Brain microvascular endothelial cell (primary cell): ENCODE measurements at regions not wholly inside any gene's neighbourhood (a gene's known extent, or its start where the extent isn't known, plus 50 kb on each side); places are given as distances from the start of the nearest gene placed in this dataset.

Experiments
- DNase-seq: peaks from one replicate; pipeline ENCODE4 v3.0.0-alpha.2; 2020
- H3K27ac ChIP-seq: fragments of 250-450 bp; sonication (Bioruptor Pico); 2 replicates; pipeline ENCODE4 v1.5.1; 2020; ENCODE audit warnings: mild to moderate bottlenecking, moderate library complexity
- H3K27me3 ChIP-seq: fragments of 250-450 bp; sonication (Bioruptor Pico); replicated peaks from 2 replicates; pipeline ENCODE4 v1.5.1; 2020; ENCODE audit warnings: mild to moderate bottlenecking
- H3K36me3 ChIP-seq: fragments of 250-450 bp; sonication (Bioruptor Pico); replicated peaks from 2 replicates; pipeline ENCODE4 v1.5.1; 2020; ENCODE audit warnings: mild to moderate bottlenecking
- H3K4me3 ChIP-seq: 2 replicates; pipeline ENCODE4 v1.5.1; 2011; ENCODE audit warnings: low read depth, mild to moderate bottlenecking, control low read depth, low read length, moderate library complexity
- in situ Hi-C: cut with HindIII; loops from 2 replicates; pipeline ENCODE4 v1.10.0; 2017; ENCODE audit warnings: low sequenced_read_pairs, low pct_ligation_motif_present
- TF ChIP-seq, protein P1 (sequence below): IDR thresholded peaks from 2 replicates; pipeline ENCODE4 v1.5.1; 2011; ENCODE audit warnings: low read depth, mild to moderate bottlenecking, moderate library complexity, low read length, control low read depth, inconsistent platforms; ENCODE audit errors: missing control alignments

DNA sequence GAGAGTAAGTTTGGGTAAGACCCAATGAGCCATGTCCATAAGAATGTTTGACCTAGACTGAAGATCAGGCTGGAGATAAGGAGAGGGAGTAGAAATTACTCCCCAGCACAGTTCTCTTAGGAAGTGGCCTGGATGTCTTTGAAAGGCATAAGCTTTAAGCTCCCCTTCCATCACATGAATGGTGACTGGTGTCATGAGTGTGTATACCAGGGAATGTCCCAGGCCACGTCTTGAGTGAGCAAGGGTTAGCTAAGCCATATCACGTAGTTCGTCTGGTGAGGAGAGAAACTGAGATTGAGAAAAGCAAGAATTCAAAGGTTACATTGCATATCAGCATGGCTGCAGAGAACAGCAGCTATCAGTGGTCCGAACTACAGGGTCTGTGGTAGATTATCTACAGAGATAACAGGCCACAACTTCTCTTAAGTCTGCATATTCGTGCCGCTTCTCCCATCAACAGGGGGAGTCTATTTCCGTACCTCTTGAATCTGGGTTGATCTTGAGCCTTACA, 60.1 kb upstream of the BMP2 start:
- H3K27ac ChIP-seq = peak overlapping the region; percentile 49

DNA sequence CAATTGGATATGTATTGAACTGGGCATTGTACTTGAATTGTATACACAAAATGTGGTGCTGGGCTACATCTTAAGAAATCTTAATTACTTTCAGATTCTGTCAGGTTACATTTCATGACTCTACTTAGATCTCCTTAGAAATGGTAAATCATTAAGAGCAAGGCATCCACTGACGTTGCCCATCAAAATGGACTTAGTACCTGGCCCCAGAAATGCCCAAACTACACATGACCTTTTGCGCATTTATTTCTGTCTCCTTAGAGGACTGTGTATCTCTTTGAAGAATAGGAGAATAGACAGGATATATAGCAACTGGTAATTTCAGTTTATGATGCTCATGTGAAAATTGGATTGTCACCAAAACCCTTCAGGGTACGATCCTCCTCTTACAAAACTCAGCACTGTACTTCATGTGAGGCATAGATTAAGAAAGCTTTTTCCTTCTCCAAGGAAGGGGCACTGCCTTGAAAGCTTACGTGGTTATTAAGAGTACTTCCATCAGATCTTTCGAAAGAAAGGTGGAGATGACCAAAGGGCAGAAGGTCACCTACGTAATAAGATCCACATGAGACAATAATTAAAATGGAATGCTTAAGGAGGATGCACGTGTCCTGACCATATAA, 61.4 kb upstream of the BMP2 start:
- DNase-seq = no peak
- Histone ChIP-seq H3K36me3 (no peaks in the 10 kb centered on the region), H3K27ac (no peak overlapping the region), H3K27me3 (no peaks in the 10 kb centered on the region), H3K4me3 (no peak overlapping the region)
- TF ChIP-seq, protein P1, sequence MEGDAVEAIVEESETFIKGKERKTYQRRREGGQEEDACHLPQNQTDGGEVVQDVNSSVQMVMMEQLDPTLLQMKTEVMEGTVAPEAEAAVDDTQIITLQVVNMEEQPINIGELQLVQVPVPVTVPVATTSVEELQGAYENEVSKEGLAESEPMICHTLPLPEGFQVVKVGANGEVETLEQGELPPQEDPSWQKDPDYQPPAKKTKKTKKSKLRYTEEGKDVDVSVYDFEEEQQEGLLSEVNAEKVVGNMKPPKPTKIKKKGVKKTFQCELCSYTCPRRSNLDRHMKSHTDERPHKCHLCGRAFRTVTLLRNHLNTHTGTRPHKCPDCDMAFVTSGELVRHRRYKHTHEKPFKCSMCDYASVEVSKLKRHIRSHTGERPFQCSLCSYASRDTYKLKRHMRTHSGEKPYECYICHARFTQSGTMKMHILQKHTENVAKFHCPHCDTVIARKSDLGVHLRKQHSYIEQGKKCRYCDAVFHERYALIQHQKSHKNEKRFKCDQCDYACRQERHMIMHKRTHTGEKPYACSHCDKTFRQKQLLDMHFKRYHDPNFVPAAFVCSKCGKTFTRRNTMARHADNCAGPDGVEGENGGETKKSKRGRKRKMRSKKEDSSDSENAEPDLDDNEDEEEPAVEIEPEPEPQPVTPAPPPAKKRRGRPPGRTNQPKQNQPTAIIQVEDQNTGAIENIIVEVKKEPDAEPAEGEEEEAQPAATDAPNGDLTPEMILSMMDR = no peak
- in situ Hi-C loops = no loop called here

More for the DNA sequence above, 60.1 kb upstream of the BMP2 start:
- in situ Hi-C loops = no loop called here
- H3K27me3 ChIP-seq = no peaks in the 10 kb centered on the region
- H3K36me3 ChIP-seq = no peaks in the 10 kb centered on the region
- TF ChIP-seq, protein P1 = no peak
- DNase-seq = peak; percentile 47
- H3K4me3 ChIP-seq = no peak overlapping the region

DNA sequence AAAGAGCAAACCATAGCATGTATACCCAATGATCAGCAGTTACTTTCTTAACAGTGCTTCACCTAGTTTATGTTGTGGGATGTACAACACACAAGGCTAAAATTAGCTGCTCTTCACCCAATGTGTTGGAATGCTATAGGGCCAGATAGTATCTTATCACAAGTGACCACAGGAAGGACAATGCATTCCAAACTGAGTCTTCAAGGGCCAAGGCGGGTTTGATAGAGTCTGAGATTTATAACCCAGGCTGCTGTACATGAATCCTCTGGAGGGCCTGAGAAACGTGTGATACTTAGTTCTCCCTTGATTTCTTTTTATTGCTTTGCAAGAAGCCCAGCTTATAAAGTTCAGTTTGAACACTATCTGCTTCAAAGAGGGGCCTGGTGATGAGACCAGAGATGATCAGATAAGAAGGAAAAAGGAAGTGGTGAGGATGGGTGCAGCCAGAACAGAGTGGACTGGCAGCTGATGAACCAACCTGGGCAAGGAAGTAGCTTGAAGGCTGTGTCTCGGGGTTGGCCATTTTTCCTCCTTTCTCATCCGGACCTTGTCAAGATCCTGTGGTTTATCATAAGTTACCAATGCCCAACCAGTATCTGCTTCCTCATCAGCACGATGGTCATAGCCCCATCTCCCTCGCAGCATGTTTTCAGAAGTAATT, 62.2 kb upstream of the BMP2 start:
- TF ChIP-seq, protein P1 = no peak
- Histone ChIP-seq H3K27ac (peak overlapping the region; percentile 93), H3K4me3 (no peak overlapping the region), H3K27me3 (no peaks in the 10 kb centered on the region), H3K36me3 (no peaks in the 10 kb centered on the region)
- peak; percentile 67 for DNase-seq
- in situ Hi-C loops = no loop called here

DNA sequence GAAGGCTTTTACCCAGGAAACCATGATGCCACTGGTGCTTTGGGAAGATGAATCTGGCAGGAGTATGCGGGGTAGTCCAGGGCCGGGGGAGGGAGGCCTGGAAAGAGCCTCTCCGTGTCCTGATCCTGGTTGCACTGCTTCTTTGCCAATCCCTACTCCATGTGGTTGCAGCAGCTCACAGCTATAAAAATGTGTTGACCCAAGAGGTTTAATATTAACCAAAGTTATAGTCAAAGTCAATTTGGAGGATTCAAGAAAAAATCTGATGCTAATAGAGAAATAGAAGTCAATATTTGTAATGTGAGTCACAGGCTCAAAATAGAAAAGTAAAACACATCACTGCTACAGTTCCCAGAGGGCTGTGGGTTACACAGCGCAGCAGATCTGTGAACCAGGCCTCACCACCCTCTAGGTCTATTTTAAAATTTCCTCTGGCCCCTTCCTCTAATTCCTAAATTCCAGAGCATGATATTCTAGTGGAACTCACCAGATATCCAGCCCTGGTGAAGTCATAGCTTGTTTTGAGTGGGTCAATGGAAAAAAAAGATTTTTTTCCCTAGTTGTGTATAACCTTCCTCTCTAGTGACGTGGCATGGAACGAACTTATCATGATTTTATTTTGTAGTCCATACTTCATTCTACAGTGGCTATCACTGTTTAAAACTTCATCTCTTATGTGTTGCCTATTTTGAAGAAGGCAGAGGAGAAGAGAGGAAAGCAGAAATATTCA, 63.2 kb upstream of the BMP2 start:
- in situ Hi-C loops = no loop called here
- TF ChIP-seq, protein P1 = no peak
- DNase-seq = peak; percentile 76
- H3K4me3 ChIP-seq = no peak overlapping the region
- H3K36me3 ChIP-seq = no peaks in the 10 kb centered on the region
- H3K27me3 ChIP-seq = no peaks in the 10 kb centered on the region
- H3K27ac ChIP-seq = peak overlapping the region; percentile 93

DNA sequence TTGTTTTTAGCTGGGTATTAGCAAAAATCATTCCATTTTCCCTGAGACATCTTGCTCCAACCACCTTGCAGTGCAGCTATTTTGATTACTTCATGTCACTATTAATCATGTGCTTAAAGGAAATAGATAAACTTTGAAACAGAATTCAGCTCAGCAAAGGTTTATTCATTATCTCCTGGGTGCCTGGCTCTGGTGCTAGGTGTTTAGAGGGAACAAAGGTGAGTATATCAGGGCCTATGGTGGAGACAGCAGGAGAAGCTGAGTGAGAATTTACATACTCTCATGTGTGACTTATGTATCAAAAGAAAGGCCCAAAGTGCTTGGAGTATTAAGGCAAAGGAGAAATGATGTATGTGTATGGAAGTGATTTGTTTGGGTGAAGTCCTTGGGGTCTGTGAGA, 63.8 kb upstream of the BMP2 start:
- DNase-seq = no peak
- Histone ChIP-seq H3K27me3 (no peaks in the 10 kb centered on the region), H3K27ac (peak overlapping the region; percentile 93), H3K4me3 (no peak overlapping the region), H3K36me3 (no peaks in the 10 kb centered on the region)
- TF ChIP-seq, protein P1 = no peak
- in situ Hi-C loops = no loop called here
